DMS153 (cell line): ENCODE measurements at regions not wholly inside any gene's neighbourhood (a gene's known extent, or its start where the extent isn't known, plus 50 kb on each side); places are given as distances from the start of the nearest gene placed in this dataset.

Experiments
- DNase-seq: peaks from one replicate; lab custom pipeline; 2025; lab: John Stamatoyannopoulos, UW

DNA sequence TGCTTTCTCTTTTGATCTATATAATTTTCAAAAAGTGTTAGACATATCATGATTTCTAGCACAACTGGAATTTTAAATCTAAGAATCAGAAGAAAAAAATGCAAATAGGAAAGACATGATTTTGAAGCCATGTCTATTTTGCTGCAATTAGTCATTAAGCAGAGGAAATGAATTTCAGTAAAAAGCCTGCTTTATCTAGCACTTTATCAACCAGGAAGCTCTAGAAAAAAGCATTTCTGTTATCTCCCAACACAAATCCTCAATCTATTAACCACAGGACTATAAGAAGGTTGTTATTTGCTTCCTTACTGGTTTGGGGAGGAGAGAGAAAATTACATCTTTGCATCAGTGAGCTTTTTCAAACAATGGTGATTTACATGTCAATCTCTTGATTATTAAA lies 716.7 kb downstream of the DIAPH3 start:
- no peak for DNase-seq

- DNase-seq: no peak
These were observed 715.7 kb downstream of the DIAPH3 start for GRCh38 chr13:59447846-59448620.

- no peak for DNase-seq
These were observed 714.0 kb downstream of the DIAPH3 start for GRCh38 chr13:59449750-59450149.

DNA sequence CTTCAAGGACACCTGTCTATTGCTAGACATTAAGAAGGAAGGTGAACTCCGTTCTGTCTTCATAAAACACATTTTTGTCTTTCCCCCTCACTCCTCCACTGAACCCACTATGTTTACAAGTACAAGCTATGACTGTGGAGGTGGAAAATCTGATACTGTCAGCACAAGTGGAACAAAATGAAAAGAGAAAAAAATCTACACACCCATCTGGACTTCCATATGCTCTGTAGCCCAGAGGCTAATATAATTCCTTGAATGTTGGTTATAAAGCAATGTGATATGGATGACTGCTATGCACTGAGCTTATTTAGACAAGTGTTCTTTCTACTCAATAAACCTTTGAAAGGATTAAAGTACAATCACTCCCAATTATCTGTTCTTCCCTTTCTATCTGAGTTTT lies 713.5 kb downstream of the DIAPH3 start:
- no peak for DNase-seq

DNA sequence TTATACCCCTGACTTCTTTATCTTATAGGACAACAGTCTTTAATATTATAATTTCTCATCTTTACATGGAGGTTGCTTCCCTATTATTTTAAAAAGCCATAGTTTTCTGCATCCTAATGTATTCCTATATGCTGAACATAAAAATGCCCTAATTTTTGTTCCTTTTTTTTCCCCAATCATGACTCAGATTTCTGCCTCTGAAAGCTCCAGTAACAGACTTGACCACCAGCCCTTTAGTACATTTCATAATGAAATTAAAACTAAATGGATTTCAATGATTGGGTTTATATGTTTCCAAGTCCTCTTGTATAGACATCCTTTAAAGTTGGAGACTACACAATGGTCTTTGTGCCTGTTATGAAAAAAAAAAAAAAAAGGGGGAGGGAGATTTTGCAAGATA lies 712.5 kb downstream of the DIAPH3 start:
- DNase-seq: no peak

DNA sequence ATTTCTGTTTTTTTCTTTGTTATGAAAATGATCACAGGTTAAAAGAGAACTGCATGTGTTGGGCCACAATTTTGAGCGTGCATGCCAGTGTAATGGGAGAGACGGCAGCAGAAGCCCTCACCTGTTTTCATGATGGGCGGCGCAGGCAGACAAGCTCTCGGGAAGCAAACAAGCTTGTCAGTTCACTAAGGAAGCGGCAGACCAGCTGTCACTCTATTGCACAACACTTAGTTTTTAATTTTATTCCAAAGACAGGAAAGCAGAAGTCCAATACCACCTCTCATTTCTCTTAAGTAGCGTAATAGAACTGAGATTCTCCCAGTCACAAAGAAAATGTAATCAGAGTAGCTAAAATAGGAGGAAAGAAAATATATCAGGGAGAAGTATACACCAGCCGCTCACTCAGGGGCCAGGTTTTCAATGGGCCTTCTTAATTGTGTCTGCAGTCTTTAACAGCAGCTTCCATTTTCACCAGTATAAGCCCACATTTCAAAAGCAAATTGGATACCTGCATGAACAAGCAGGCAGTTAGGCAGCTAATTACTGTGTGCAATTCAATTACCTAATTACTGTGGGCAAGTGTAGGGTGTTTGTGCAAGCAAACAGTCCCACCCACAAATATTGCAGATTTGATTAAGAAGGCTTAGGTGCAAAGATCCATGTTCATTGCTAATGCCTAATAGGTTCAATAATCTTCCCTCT lies 711.4 kb downstream of the DIAPH3 start:
- DNase-seq: peak; percentile 55

DNA sequence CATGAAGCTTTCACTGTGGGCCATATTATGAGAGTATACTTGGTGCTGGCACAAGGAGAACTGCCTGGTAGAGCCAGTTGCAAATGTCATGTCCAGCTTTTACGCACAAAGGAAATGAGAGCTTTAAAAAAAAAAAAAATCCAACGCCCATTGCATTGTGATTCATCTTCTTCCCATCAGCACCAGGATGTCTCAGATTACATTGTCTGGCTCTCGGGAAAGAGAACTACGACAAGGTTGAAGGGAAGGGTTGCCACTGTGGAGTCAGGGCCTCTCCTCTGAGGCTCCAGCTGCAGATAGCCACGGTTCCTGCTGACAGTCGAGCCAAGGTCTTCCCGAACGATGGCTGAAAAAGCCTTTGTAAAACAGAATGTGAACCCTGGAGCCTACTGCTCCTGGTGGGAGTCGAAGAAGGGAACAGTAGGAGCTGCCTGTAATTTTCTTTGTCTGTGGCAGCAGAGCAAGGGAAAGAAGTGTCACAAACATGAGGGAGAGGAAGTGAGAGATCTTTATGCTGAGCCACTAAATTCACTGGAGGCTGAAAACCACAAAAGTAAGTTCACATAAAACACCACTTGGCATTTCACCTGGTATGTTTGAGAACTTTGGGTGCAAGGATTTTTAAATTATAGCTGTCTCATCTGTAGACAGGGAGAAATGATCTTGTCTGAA lies 704.7 kb downstream of the DIAPH3 start:
- peak; percentile 74 for DNase-seq

DNA sequence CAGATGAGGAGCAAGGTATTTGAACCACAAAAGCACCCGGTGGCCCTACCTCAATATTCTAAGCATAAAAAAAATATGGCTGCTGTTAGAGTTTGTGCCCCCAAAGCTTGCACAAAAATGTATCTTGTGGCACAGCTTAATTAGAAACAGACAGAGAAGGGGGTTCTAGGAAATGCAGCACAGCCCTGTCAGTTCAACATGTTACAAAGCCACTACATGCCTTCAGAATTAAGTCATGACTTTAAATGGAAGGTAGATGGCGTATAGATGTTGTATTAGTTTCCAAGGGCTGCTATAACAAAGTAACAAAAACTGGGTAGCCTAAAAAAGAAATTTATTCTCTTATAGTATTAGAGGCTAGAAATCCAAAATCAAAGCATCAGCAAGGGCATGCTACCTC lies 703.8 kb downstream of the DIAPH3 start:
- no peak for DNase-seq

DNA sequence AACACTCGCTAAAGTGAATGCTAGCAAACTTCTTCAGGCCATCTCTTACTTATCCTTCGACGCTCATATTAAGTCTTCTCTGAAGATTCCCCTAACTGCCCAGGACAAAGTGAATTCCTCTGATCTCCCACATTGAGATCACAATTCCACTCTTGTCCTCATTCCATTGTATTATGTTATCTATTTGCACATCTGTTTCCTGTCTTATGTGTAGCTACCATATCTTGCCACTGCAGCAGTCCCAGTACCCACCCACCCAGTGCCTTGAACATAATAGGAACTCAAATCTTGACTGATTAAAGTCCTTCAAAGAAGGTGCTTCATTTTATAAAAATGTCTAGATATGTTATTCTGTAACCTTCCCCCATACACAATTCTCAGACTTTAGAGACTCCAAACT lies 702.3 kb downstream of the DIAPH3 start:
- DNase-seq: no peak

GRCh38 chr13:59463023-59463422 lies 700.7 kb downstream of the DIAPH3 start:
- DNase-seq: no peak

DNA sequence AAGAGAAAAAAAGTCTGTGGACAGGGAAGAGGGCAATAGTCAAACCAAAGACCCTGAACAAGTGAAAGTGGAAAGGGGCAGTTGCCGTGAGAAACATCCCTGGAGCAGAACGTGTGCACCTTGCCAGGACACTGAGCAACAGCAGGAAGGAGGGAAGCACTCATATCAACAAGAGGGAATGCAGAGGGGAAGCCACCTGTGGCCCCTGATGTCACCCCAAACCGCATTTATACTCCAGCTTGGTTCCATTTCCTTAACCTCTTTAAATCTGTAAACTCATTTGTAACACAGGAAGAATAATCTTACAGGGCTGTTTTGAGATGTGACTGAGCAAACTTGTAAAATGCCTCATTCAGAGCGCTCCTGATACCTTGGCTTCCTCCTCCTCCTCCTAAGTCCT lies 698.8 kb downstream of the DIAPH3 start:
- DNase-seq: no peak

- DNase-seq: no peak
These were observed 695.3 kb downstream of the DIAPH3 start for GRCh38 chr13:59468396-59468795.

GRCh38 chr13:59471106-59471505 lies 692.6 kb downstream of the DIAPH3 start:
- DNase-seq: no peak

- no peak for DNase-seq
These were observed 691.6 kb downstream of the DIAPH3 start for GRCh38 chr13:59472134-59472533.

- no peak for DNase-seq
These were observed 689.0 kb downstream of the DIAPH3 start for GRCh38 chr13:59474696-59475095.

- no peak for DNase-seq
These were observed 687.8 kb downstream of the DIAPH3 start for GRCh38 chr13:59475911-59476310.

- DNase-seq: no peak
These were observed 687.4 kb downstream of the DIAPH3 start for GRCh38 chr13:59476366-59476765.

GRCh38 chr13:59477011-59477410 lies 686.7 kb downstream of the DIAPH3 start:
- DNase-seq: no peak

DNA sequence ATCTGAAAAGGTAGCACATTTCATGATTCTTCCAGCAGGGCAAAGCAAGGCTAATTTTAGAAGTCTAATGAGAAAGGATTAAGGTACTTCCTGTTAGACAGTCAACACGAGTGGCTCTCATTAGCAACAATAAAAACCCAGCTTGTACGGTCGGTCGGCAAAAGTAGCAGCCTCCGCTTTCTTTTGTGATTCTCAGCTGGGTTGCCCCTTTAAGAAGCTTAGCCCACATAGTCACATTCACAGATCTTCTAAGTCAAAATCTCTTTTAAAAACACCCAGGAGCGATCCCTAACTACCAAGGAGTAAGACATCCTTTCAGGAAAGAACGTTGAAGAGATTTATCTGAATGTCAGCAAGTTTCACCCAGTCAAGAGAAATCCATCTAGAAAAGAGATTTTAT lies 684.8 kb downstream of the DIAPH3 start:
- DNase-seq: peak; percentile 61

DNA sequence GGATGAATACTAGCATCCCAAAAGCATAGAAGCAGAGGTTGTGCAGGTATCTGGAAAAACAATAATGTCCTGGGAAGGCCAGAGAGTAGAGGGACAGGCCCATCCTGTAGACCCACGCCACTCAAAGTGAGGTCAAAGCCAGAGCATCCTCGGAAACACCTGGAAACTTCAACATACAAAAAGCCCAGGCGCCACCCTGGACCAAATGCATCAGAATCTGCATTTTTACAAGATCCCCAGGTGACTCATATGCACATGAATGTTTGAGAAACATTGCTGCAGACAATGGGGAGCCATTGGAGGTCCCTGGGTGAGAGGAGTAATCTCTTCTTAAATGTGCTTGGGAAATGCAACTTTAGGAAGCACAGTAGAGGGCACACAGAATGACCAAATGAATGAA lies 684.1 kb downstream of the DIAPH3 start:
- DNase-seq: no peak

DNA sequence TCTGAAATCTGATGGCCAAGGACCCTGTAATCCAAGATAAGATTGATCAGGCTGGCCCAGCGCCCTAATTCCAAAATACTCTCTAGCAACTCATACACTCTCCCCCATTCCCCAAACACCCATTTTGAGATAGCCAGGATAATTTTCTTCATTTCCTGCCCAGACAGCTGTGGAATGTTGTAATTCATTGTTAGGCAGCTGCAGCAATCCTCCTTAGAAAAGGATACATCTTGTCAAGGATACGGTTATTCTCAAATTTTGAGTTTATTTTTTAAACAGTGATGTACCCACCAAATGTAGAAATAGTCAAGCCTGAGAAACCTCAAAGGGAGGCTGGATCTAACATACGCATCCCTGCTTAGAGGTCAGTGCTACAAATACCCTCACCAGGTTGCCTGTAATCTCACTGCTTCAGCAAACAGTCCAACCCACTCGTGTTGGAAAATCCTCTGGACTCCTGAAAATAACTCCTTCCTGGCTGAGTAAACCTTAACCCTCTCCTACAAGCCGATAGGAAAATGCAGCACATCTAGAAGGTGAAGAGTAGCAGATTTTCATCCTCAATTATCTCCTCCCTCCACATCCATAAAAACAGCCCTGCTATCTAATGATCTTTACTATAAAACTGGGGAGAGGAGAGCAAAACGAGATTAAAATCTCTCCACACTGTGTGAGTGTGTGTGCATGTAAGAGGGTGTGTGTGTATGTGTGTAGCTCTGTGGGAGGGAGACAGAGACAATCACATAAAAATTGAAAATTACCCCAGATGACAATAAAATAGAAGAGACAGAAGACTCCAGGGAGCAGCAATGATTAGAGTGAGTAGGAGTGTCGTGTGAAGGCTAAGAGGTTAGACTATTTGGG lies 683.1 kb downstream of the DIAPH3 start:
- DNase-seq: no peak

DNA sequence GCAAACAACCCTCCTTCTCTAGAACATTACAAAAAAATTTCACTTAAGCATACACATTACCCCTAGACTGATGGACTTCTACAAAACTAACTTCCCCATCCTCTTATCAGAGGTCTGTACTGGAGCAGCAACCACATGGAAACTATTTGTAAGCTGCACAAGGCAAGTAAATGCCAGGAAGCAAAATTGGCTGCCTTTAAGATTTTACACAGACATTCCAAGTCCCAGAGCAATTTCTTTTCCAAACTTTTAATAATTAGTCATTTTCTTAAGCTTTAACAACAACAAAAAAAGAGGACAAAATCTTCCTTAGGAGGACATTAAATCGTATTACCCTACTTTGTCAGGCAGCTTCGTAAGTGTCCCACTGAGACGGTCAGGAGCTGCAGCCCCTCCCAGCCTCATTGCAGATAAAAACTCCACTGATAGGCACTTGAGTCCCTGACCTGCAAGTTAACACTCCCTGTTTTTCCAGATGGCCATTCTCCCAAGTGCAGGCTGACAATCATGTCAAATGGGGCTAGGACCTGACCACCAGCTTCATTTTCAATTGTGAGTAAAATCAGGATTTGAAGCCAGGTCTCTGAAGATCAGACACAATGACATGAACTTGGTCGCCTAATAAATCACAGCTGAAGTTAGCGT lies 680.1 kb downstream of the DIAPH3 start:
- DNase-seq: no peak
